Epithelial cell of esophagus (primary cell): ENCODE measurements at regions not wholly inside any gene's neighbourhood (a gene's known extent, or its start where the extent isn't known, plus 50 kb on each side); places are given as distances from the start of the nearest gene placed in this dataset.

Source experiments
- DNase-seq: peaks from one replicate; pipeline ENCODE4 v3.0.0; 2010; ENCODE audit warnings: low read depth
- H3K4me3 ChIP-seq: 2 replicates; pipeline ENCODE4 v1.5.1; 2011; ENCODE audit warnings: mild to moderate bottlenecking, low read length, control low read depth
- CTCF ChIP-seq: IDR thresholded peaks from 2 replicates; pipeline ENCODE4 v1.5.1; 2011; ENCODE audit warnings: low read depth, mild to moderate bottlenecking, low read length, control low read depth, inconsistent platforms; ENCODE audit not compliant: insufficient read depth; ENCODE audit errors: missing control alignments

GRCh38 chr5:158305861-158306260 lies 446.9 kb upstream of the CLINT1 start:
- TF ChIP-seq CTCF: no peak
- DNase-seq: no peak
- no peak overlapping the region for H3K4me3 ChIP-seq

GRCh38 chr5:158304607-158305006 lies 445.7 kb upstream of the CLINT1 start:
- H3K4me3 ChIP-seq: no peak overlapping the region
- no peak for DNase-seq
- TF ChIP-seq CTCF: no peak

- H3K4me3 ChIP-seq: no peak overlapping the region
- no peak for TF ChIP-seq CTCF
- no peak for DNase-seq
Measured at GRCh38 chr5:158303883-158304282, 444.9 kb upstream of the CLINT1 start.

- H3K4me3 ChIP-seq: no peak overlapping the region
- no peak for DNase-seq
- no peak for TF ChIP-seq CTCF
Measured at GRCh38 chr5:158303275-158303674, 444.3 kb upstream of the CLINT1 start.

DNA sequence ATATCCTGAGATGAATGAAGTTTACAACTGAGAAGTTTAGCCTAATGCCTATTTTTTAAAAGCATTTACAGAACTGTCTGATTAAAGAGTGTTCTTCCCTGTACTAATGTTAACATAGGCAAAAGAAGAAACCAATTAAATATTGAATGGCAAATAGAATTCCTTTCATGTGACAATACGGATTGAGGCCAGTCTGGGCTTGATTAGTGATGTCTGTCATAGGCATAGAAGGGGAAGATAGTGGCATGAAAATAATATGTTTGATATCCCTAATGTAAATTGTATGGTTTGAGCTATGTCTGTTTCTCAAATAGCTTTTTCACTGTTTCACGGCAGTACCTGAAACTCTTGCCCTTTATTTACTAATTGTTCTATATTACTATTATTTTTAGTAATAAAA lies 443.1 kb upstream of the CLINT1 start:
- no peak for TF ChIP-seq CTCF
- DNase-seq: peak; percentile 2
- no peak overlapping the region for H3K4me3 ChIP-seq

GRCh38 chr5:158301186-158301585 lies 442.2 kb upstream of the CLINT1 start:
- no peak overlapping the region for H3K4me3 ChIP-seq
- TF ChIP-seq CTCF: no peak
- no peak for DNase-seq

GRCh38 chr5:158300256-158300655 lies 441.3 kb upstream of the CLINT1 start:
- H3K4me3 ChIP-seq: no peak overlapping the region
- no peak for TF ChIP-seq CTCF
- no peak for DNase-seq
